ENCODE measurements at regions not wholly inside any gene's neighbourhood (a gene's known extent, or its start where the extent isn't known, plus 50 kb on each side); places are given as distances from the start of the nearest gene placed in this dataset.
A peak's percentile ranks its signal among the peaks of the same experiment; 100 is the strongest.

GRCh38 chr1:198966519-198966918 lies 327.7 kb downstream of the PTPRC start:
- Histone ChIP-seq H3K4me3 (replicated peaks; ENCODE audit: low read depth, low read length) (no peak overlapping the region), H3K36me3 (ENCODE audit: control insufficient read depth, insufficient read depth, low read length) (no peaks in the 10 kb centered on the region)

GRCh38 chr1:198967566-198967965 lies 328.7 kb downstream of the PTPRC start:
- TF ChIP-seq, protein P1, sequence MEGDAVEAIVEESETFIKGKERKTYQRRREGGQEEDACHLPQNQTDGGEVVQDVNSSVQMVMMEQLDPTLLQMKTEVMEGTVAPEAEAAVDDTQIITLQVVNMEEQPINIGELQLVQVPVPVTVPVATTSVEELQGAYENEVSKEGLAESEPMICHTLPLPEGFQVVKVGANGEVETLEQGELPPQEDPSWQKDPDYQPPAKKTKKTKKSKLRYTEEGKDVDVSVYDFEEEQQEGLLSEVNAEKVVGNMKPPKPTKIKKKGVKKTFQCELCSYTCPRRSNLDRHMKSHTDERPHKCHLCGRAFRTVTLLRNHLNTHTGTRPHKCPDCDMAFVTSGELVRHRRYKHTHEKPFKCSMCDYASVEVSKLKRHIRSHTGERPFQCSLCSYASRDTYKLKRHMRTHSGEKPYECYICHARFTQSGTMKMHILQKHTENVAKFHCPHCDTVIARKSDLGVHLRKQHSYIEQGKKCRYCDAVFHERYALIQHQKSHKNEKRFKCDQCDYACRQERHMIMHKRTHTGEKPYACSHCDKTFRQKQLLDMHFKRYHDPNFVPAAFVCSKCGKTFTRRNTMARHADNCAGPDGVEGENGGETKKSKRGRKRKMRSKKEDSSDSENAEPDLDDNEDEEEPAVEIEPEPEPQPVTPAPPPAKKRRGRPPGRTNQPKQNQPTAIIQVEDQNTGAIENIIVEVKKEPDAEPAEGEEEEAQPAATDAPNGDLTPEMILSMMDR (IDR thresholded peaks at IDR 0.05; ENCODE audit: insufficient read depth, low read length, poor library complexity, severe bottlenecking), result no peak
- no peak for DNase-seq (ENCODE audit: extremely low read depth, insufficient read length)
- no peak overlapping the region for H3K4me3 ChIP-seq (replicated peaks; ENCODE audit: low read depth, low read length)
- H3K36me3 ChIP-seq (ENCODE audit: control insufficient read depth, insufficient read depth, low read length), result no peaks in the 10 kb centered on the region
- no peaks in the 10 kb centered on the region for H3K27me3 ChIP-seq (replicated peaks; ENCODE audit: control insufficient read depth, insufficient read depth, low read length)

More at GRCh38 chr1:198966519-198966918, 327.7 kb downstream of the PTPRC start:
- TF ChIP-seq, protein P1 (IDR thresholded peaks at IDR 0.05; ENCODE audit: insufficient read depth, low read length, poor library complexity, severe bottlenecking), result no peak
- H3K27me3 ChIP-seq (replicated peaks; ENCODE audit: control insufficient read depth, insufficient read depth, low read length), result no peaks in the 10 kb centered on the region
- DNase-seq (ENCODE audit: extremely low read depth, insufficient read length), result no peak

GRCh38 chr1:198968866-198969265 lies 330.0 kb downstream of the PTPRC start:
- TF ChIP-seq, protein P1 (IDR thresholded peaks at IDR 0.05; ENCODE audit: insufficient read depth, low read length, poor library complexity, severe bottlenecking), result no peak
- no peak overlapping the region for H3K4me3 ChIP-seq (replicated peaks; ENCODE audit: low read depth, low read length)
- H3K27me3 ChIP-seq (replicated peaks; ENCODE audit: control insufficient read depth, insufficient read depth, low read length), result no peaks in the 10 kb centered on the region
- H3K36me3 ChIP-seq (ENCODE audit: control insufficient read depth, insufficient read depth, low read length), result no peaks in the 10 kb centered on the region
- DNase-seq (ENCODE audit: extremely low read depth, insufficient read length), result no peak

- Histone ChIP-seq H3K4me3 (replicated peaks; ENCODE audit: low read depth, low read length) (no peak overlapping the region), H3K36me3 (ENCODE audit: control insufficient read depth, insufficient read depth, low read length) (no peaks in the 10 kb centered on the region), H3K27me3 (replicated peaks; ENCODE audit: control insufficient read depth, insufficient read depth, low read length) (no peaks in the 10 kb centered on the region)
- TF ChIP-seq, protein P1 (IDR thresholded peaks at IDR 0.05; ENCODE audit: insufficient read depth, low read length, poor library complexity, severe bottlenecking), result no peak
- DNase-seq (ENCODE audit: extremely low read depth, insufficient read length), result no peak
Observed at GRCh38 chr1:198969981-198970380, 331.1 kb downstream of the PTPRC start.

GRCh38 chr1:198970916-198971315 lies 332.1 kb downstream of the PTPRC start:
- TF ChIP-seq, protein P1 (IDR thresholded peaks at IDR 0.05; ENCODE audit: insufficient read depth, low read length, poor library complexity, severe bottlenecking), result no peak
- no peak for DNase-seq (ENCODE audit: extremely low read depth, insufficient read length)
- Histone ChIP-seq H3K36me3 (ENCODE audit: control insufficient read depth, insufficient read depth, low read length) (no peaks in the 10 kb centered on the region), H3K4me3 (replicated peaks; ENCODE audit: low read depth, low read length) (no peak overlapping the region), H3K27me3 (replicated peaks; ENCODE audit: control insufficient read depth, insufficient read depth, low read length) (no peaks in the 10 kb centered on the region)

- no peaks in the 10 kb centered on the region for H3K27me3 ChIP-seq (replicated peaks; ENCODE audit: control insufficient read depth, insufficient read depth, low read length)
- DNase-seq (ENCODE audit: extremely low read depth, insufficient read length), result peak; percentile 9
Observed at GRCh38 chr1:198977909-198978308, 339.1 kb downstream of the PTPRC start.

More at GRCh38 chr1:198977909-198978308, 339.1 kb downstream of the PTPRC start:
- TF ChIP-seq, protein P1 (IDR thresholded peaks at IDR 0.05; ENCODE audit: insufficient read depth, low read length, poor library complexity, severe bottlenecking), result no peak
- Histone ChIP-seq H3K4me3 (replicated peaks; ENCODE audit: low read depth, low read length) (no peak overlapping the region), H3K36me3 (ENCODE audit: control insufficient read depth, insufficient read depth, low read length) (no peaks in the 10 kb centered on the region)

Data from GM06990 (cell line).